WTC11 (cell line): ENCODE measurements at regions not wholly inside any gene's neighbourhood (a gene's known extent, or its start where the extent isn't known, plus 50 kb on each side); places are given as distances from the start of the nearest gene placed in this dataset.

Experiments used
- FOXJ3 ChIP-seq: sonication (generic); formaldehyde crosslinking; IDR thresholded peaks from 2 replicates; pipeline ENCODE4 v1.9.0; 2021; ENCODE audit warnings: missing genetic modification reagents, mild to moderate bottlenecking, borderline replicate concordance
- IRF2 ChIP-seq: sonication (generic); formaldehyde crosslinking; IDR thresholded peaks from 2 replicates; pipeline ENCODE4 v1.8.0; 2022; ENCODE audit warnings: low read depth, missing genetic modification reagents, borderline replicate concordance
- NFYB ChIP-seq: sonication (generic); formaldehyde crosslinking; conservative IDR thresholded peaks from 2 replicates; pipeline ENCODE4 v1.8.0; 2022; ENCODE audit warnings: low read depth, missing genetic modification reagents
- TCF7 ChIP-seq: sonication (generic); formaldehyde crosslinking; IDR thresholded peaks from 2 replicates; pipeline ENCODE4 v1.8.0; 2022; ENCODE audit warnings: mild to moderate bottlenecking, low read depth, missing genetic modification reagents, moderate library complexity
- TEAD4 ChIP-seq: sonication (generic); formaldehyde crosslinking; IDR thresholded peaks from 2 replicates; pipeline ENCODE4 v1.8.0; 2022; ENCODE audit warnings: mild to moderate bottlenecking, missing genetic modification reagents
- ZNF138 ChIP-seq: sonication (generic); formaldehyde crosslinking; conservative IDR thresholded peaks from 2 replicates; pipeline ENCODE4 v1.8.1; 2022; ENCODE audit warnings: mild to moderate bottlenecking, moderate library complexity, missing genetic modification reagents
- ZNF317 ChIP-seq: sonication (generic); formaldehyde crosslinking; IDR thresholded peaks from 2 replicates; pipeline ENCODE4 v1.8.1; 2023; ENCODE audit warnings: low read depth, mild to moderate bottlenecking, moderate library complexity, missing genetic modification reagents, borderline replicate concordance
- TF ChIP-seq, protein P1 (sequence below): sonication (generic); formaldehyde crosslinking; IDR thresholded peaks from 2 replicates; pipeline ENCODE4 v1.8.0; 2023; ENCODE audit warnings: mild to moderate bottlenecking, missing genetic modification reagents
- TF ChIP-seq, protein P2 (sequence below): fragments of 200-600 bp; IDR thresholded peaks from 2 replicates; pipeline ENCODE4 v1.8.0; 2022; ENCODE audit warnings: antibody characterized with exemption
- TF ChIP-seq, protein P3 (sequence below): fragments of 250-450 bp; sonication (Bioruptor Pico); IDR thresholded peaks from 2 replicates; pipeline ENCODE4 v2.1.2; 2022; ENCODE audit warnings: mild to moderate bottlenecking, moderate library complexity
- TF ChIP-seq, protein P4 (sequence below): sonication (generic); formaldehyde crosslinking; IDR thresholded peaks from 2 replicates; pipeline ENCODE4 v1.8.1; 2022; ENCODE audit warnings: mild to moderate bottlenecking, missing genetic modification reagents, moderate library complexity, borderline replicate concordance
- TF ChIP-seq, protein P5 (sequence below): fragments of 250-450 bp; sonication (Bioruptor Pico); IDR thresholded peaks from 2 replicates; pipeline ENCODE4 v1.9.0; 2021; ENCODE audit warnings: mild to moderate bottlenecking, borderline replicate concordance

DNA sequence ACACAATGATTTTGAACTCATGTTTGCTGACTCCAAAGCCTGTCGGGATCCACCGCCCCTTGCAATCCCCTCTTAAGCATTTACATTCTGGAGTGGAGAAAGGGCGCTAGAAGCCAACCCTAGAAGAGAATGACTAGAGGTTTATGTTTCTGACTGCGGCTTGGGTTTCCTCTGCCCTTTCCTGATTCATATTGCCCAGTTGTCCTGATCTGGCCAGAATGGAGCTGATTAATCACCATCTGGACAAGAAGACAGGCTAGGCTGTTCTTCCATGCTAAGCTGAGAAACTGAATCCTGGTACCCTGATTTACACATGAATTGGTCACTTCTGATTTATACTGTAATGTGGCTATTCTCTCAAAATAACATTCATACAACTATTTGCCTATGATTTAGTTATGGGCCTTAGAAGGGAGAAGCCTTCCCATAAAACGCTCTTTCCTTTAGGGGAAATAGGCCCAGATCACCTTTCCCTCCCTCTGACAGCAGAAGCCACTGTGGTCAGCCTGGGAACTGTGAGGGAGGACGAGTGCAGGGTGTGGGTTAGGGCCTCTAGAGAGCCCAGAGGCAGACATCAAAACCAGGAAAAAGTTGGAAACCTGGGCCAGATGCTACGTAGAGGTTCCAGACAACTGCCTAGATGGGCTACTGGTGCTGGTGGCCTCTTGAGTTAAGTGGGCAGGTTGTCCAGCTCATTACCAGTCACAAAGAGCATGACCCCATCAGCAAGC, 199.2 kb upstream of the PRDM1 start:
- TF ChIP-seq, protein P1, sequence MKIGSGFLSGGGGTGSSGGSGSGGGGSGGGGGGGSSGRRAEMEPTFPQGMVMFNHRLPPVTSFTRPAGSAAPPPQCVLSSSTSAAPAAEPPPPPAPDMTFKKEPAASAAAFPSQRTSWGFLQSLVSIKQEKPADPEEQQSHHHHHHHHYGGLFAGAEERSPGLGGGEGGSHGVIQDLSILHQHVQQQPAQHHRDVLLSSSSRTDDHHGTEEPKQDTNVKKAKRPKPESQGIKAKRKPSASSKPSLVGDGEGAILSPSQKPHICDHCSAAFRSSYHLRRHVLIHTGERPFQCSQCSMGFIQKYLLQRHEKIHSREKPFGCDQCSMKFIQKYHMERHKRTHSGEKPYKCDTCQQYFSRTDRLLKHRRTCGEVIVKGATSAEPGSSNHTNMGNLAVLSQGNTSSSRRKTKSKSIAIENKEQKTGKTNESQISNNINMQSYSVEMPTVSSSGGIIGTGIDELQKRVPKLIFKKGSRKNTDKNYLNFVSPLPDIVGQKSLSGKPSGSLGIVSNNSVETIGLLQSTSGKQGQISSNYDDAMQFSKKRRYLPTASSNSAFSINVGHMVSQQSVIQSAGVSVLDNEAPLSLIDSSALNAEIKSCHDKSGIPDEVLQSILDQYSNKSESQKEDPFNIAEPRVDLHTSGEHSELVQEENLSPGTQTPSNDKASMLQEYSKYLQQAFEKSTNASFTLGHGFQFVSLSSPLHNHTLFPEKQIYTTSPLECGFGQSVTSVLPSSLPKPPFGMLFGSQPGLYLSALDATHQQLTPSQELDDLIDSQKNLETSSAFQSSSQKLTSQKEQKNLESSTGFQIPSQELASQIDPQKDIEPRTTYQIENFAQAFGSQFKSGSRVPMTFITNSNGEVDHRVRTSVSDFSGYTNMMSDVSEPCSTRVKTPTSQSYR (CRISPR knock-in tag) = no peak
- TF ChIP-seq, protein P2, sequence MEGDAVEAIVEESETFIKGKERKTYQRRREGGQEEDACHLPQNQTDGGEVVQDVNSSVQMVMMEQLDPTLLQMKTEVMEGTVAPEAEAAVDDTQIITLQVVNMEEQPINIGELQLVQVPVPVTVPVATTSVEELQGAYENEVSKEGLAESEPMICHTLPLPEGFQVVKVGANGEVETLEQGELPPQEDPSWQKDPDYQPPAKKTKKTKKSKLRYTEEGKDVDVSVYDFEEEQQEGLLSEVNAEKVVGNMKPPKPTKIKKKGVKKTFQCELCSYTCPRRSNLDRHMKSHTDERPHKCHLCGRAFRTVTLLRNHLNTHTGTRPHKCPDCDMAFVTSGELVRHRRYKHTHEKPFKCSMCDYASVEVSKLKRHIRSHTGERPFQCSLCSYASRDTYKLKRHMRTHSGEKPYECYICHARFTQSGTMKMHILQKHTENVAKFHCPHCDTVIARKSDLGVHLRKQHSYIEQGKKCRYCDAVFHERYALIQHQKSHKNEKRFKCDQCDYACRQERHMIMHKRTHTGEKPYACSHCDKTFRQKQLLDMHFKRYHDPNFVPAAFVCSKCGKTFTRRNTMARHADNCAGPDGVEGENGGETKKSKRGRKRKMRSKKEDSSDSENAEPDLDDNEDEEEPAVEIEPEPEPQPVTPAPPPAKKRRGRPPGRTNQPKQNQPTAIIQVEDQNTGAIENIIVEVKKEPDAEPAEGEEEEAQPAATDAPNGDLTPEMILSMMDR = no peak
- no peak for TF ChIP-seq FOXJ3
- TF ChIP-seq, protein P3, sequence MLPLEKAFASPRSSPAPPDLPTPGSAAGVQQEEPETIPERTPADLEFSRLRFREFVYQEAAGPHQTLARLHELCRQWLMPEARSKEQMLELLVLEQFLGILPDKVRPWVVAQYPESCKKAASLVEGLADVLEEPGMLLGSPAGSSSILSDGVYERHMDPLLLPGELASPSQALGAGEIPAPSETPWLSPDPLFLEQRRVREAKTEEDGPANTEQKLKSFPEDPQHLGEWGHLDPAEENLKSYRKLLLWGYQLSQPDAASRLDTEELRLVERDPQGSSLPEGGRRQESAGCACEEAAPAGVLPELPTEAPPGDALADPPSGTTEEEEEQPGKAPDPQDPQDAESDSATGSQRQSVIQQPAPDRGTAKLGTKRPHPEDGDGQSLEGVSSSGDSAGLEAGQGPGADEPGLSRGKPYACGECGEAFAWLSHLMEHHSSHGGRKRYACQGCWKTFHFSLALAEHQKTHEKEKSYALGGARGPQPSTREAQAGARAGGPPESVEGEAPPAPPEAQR (CRISPR knock-in tag) = no peak
- TF ChIP-seq, protein P4, sequence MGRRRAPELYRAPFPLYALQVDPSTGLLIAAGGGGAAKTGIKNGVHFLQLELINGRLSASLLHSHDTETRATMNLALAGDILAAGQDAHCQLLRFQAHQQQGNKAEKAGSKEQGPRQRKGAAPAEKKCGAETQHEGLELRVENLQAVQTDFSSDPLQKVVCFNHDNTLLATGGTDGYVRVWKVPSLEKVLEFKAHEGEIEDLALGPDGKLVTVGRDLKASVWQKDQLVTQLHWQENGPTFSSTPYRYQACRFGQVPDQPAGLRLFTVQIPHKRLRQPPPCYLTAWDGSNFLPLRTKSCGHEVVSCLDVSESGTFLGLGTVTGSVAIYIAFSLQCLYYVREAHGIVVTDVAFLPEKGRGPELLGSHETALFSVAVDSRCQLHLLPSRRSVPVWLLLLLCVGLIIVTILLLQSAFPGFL = no peak
- no peak for TF ChIP-seq ZNF317 (CRISPR knock-in tag)
- no peak for TF ChIP-seq ZNF138 (CRISPR knock-in tag)
- TF ChIP-seq NFYB = no peak
- TF ChIP-seq TEAD4 (CRISPR knock-in tag) = no peak
- no peak for TF ChIP-seq IRF2 (CRISPR knock-in tag)
- TF ChIP-seq, protein P5, sequence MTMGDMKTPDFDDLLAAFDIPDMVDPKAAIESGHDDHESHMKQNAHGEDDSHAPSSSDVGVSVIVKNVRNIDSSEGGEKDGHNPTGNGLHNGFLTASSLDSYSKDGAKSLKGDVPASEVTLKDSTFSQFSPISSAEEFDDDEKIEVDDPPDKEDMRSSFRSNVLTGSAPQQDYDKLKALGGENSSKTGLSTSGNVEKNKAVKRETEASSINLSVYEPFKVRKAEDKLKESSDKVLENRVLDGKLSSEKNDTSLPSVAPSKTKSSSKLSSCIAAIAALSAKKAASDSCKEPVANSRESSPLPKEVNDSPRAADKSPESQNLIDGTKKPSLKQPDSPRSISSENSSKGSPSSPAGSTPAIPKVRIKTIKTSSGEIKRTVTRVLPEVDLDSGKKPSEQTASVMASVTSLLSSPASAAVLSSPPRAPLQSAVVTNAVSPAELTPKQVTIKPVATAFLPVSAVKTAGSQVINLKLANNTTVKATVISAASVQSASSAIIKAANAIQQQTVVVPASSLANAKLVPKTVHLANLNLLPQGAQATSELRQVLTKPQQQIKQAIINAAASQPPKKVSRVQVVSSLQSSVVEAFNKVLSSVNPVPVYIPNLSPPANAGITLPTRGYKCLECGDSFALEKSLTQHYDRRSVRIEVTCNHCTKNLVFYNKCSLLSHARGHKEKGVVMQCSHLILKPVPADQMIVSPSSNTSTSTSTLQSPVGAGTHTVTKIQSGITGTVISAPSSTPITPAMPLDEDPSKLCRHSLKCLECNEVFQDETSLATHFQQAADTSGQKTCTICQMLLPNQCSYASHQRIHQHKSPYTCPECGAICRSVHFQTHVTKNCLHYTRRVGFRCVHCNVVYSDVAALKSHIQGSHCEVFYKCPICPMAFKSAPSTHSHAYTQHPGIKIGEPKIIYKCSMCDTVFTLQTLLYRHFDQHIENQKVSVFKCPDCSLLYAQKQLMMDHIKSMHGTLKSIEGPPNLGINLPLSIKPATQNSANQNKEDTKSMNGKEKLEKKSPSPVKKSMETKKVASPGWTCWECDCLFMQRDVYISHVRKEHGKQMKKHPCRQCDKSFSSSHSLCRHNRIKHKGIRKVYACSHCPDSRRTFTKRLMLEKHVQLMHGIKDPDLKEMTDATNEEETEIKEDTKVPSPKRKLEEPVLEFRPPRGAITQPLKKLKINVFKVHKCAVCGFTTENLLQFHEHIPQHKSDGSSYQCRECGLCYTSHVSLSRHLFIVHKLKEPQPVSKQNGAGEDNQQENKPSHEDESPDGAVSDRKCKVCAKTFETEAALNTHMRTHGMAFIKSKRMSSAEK (CRISPR knock-in tag) = no peak
- no peak for TF ChIP-seq TCF7
